ENCODE measurements at regions not wholly inside any gene's neighbourhood (a gene's known extent, or its start where the extent isn't known, plus 50 kb on each side); places are given as distances from the start of the nearest gene placed in this dataset.
A peak's percentile ranks its signal among the peaks of the same experiment; 100 is the strongest.
"Not testable (repeated sequence)": the region's sequence is repeated elsewhere in the genome, so short reads cannot be mapped to it uniquely, and the experiment has no call there.

- TF ChIP-seq CTCF (IDR thresholded peaks at IDR 0.05; ENCODE audit: unreplicated experiment), result no peak
- peaks cover 18% of the 10 kb centered on the region for H3K4me1 Mint-ChIP-seq
- DNase-seq (ENCODE audit: low spot score in 2 of 2, unreplicated experiment in 2 of 2), result no peak
- H3K27me3 Mint-ChIP-seq (ENCODE audit: low read depth), result no peaks in the 10 kb centered on the region
- H3K4me3 Mint-ChIP-seq, result no peak overlapping the region
- peaks cover 37% of the 10 kb centered on the region for H3K9me3 Mint-ChIP-seq
- H3K36me3 Mint-ChIP-seq, result no peaks in the 10 kb centered on the region
- peak overlapping the region; percentile 10 for H3K27ac Mint-ChIP-seq
Observed at GRCh38 chrX:84748965-84749656, 246.9 kb upstream of the HDX start.

GRCh38 chrX:84760560-84760959 is 243.1 kb upstream of the APOOL start:
- H3K4me1 Mint-ChIP-seq, result no peaks in the 10 kb centered on the region
- H3K9me3 Mint-ChIP-seq, result peaks cover 58% of the 10 kb centered on the region
- no peak for TF ChIP-seq CTCF (IDR thresholded peaks at IDR 0.05; ENCODE audit: unreplicated experiment)
- H3K27me3 Mint-ChIP-seq (ENCODE audit: low read depth), result no peaks in the 10 kb centered on the region
- H3K27ac Mint-ChIP-seq, result no peak overlapping the region
- no peak overlapping the region for H3K4me3 Mint-ChIP-seq
- no peak for DNase-seq (ENCODE audit: low spot score in 2 of 2, unreplicated experiment in 2 of 2)
- H3K36me3 Mint-ChIP-seq, result no peaks in the 10 kb centered on the region

- peaks cover 71% of the 10 kb centered on the region for H3K9me3 Mint-ChIP-seq
- no peak for TF ChIP-seq CTCF (IDR thresholded peaks at IDR 0.05; ENCODE audit: unreplicated experiment)
- no peak overlapping the region for H3K27ac Mint-ChIP-seq
- no peaks in the 10 kb centered on the region for H3K27me3 Mint-ChIP-seq (ENCODE audit: low read depth)
- DNase-seq (ENCODE audit: low spot score in 2 of 2, unreplicated experiment in 2 of 2), result no peak
- H3K4me3 Mint-ChIP-seq, result no peak overlapping the region
- no peaks in the 10 kb centered on the region for H3K4me1 Mint-ChIP-seq
- no peaks in the 10 kb centered on the region for H3K36me3 Mint-ChIP-seq
Observed at GRCh38 chrX:84796321-84796720, 207.4 kb upstream of the APOOL start.

- DNase-seq (ENCODE audit: low spot score in 2 of 2, unreplicated experiment in 2 of 2), result no peak
- Mint-ChIP-seq H3K4me3 (no peak overlapping the region), H3K36me3 (no peaks in the 10 kb centered on the region), H3K9me3 (peaks cover 43% of the 10 kb centered on the region), H3K4me1 (peaks cover 6% of the 10 kb centered on the region), H3K27me3 (ENCODE audit: low read depth) (no peaks in the 10 kb centered on the region), H3K27ac (no peak overlapping the region)
- no peak for TF ChIP-seq CTCF (IDR thresholded peaks at IDR 0.05; ENCODE audit: unreplicated experiment)
Observed at GRCh38 chrX:84830836-84831235, 172.8 kb upstream of the APOOL start.

- H3K9me3 Mint-ChIP-seq, result peaks cover 30% of the 10 kb centered on the region
- H3K4me1 Mint-ChIP-seq; H3K36me3 Mint-ChIP-seq; H3K27ac Mint-ChIP-seq; H3K4me3 Mint-ChIP-seq; H3K27me3 Mint-ChIP-seq (ENCODE audit: low read depth); DNase-seq (ENCODE audit: low spot score in 2 of 2, unreplicated experiment in 2 of 2): not testable (repeated sequence)
Observed at GRCh38 chrX:84846541-84846940, 157.1 kb upstream of the APOOL start.

GRCh38 chrX:84851183-84851582 is 152.5 kb upstream of the APOOL start:
- not testable (repeated sequence) for H3K4me3 Mint-ChIP-seq; H3K4me1 Mint-ChIP-seq; DNase-seq (ENCODE audit: low spot score in 2 of 2, unreplicated experiment in 2 of 2); H3K27me3 Mint-ChIP-seq (ENCODE audit: low read depth); H3K36me3 Mint-ChIP-seq; H3K27ac Mint-ChIP-seq
- H3K9me3 Mint-ChIP-seq, result peaks cover 45% of the 10 kb centered on the region

- H3K4me1 Mint-ChIP-seq; H3K36me3 Mint-ChIP-seq; H3K4me3 Mint-ChIP-seq; DNase-seq (ENCODE audit: low spot score in 2 of 2, unreplicated experiment in 2 of 2); H3K27ac Mint-ChIP-seq; H3K27me3 Mint-ChIP-seq (ENCODE audit: low read depth): not testable (repeated sequence)
- H3K9me3 Mint-ChIP-seq, result peaks cover 23% of the 10 kb centered on the region
Observed at GRCh38 chrX:84856791-84857190, 146.9 kb upstream of the APOOL start.

- H3K4me1 Mint-ChIP-seq, result not testable (repeated sequence)
Observed at GRCh38 chrX:84858771-84859170, 144.9 kb upstream of the APOOL start.

More at GRCh38 chrX:84858771-84859170, 144.9 kb upstream of the APOOL start:
- H3K27ac Mint-ChIP-seq; H3K36me3 Mint-ChIP-seq; H3K27me3 Mint-ChIP-seq (ENCODE audit: low read depth); H3K4me3 Mint-ChIP-seq; DNase-seq (ENCODE audit: low spot score in 2 of 2, unreplicated experiment in 2 of 2): not testable (repeated sequence)
- peaks cover 22% of the 10 kb centered on the region for H3K9me3 Mint-ChIP-seq

Data from mesothelial cell of epicardium (in vitro differentiated cells).